ENCODE measurements at regions not wholly inside any gene's neighbourhood (a gene's known extent, or its start where the extent isn't known, plus 50 kb on each side); places are given as distances from the start of the nearest gene placed in this dataset.

GRCh38 chr2:108074946-108075345 lies 88.6 kb downstream of the SLC5A7 start:
- H3K9ac ChIP-seq (ENCODE audit: low read length), result no peak overlapping the region
- TF ChIP-seq EZH2phosphoT487 (IDR thresholded peaks at IDR 0.05; ENCODE audit: low read depth), result no peak
- no peak for TF ChIP-seq CTCF (IDR thresholded peaks at IDR 0.05; ENCODE audit: low read depth, low read length)
- H3K36me3 ChIP-seq (replicated peaks; ENCODE audit: low read depth, low read length), result no peaks in the 10 kb centered on the region
- no peaks in the 10 kb centered on the region for H4K20me1 ChIP-seq (ENCODE audit: insufficient read depth, low read length)
- no peaks in the 10 kb centered on the region for H3K4me1 ChIP-seq (ENCODE audit: low read length)
- H3K9me3 ChIP-seq (ENCODE audit: insufficient read depth, low read length), result no peaks in the 10 kb centered on the region
- H3K4me2 ChIP-seq (ENCODE audit: low read length), result no peak overlapping the region
- H3K79me2 ChIP-seq (ENCODE audit: low read length), result no peaks in the 10 kb centered on the region
- H2AFZ ChIP-seq (ENCODE audit: low read depth, low read length), result no peak overlapping the region
- H3K4me3 ChIP-seq (ENCODE audit: low read length), result no peak overlapping the region
- H3K27ac ChIP-seq (ENCODE audit: low read length), result no peak overlapping the region
- no peaks in the 10 kb centered on the region for H3K27me3 ChIP-seq (ENCODE audit: low read depth, low read length)

- no peaks in the 10 kb centered on the region for H3K27me3 ChIP-seq (ENCODE audit: low read depth, low read length)
- TF ChIP-seq CTCF (IDR thresholded peaks at IDR 0.05; ENCODE audit: low read depth, low read length), result no peak
- no peak for TF ChIP-seq EZH2phosphoT487 (IDR thresholded peaks at IDR 0.05; ENCODE audit: low read depth)
These were observed 90.2 kb downstream of the SLC5A7 start for GRCh38 chr2:108076527-108076926.

DNA sequence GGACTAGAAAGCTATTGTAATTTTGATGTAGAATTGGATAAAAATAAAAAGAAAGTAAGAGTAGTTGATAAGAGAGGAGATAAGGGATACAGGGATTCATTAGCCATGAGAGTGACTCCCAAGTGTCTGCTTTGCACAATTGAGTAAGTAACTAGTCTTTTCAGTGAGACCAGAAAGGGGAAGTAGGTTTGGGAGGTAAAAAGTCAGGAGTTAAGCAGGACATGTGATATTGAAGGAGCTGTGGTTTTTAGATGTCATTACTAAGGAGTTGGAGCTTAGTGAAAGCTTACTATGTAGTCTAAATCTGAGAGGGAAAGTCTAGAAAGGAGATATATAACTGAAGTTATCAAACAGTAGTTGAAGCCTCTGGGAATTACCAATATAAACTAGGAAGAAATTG lies 93.4 kb downstream of the SLC5A7 start:
- no peak overlapping the region for H3K4me2 ChIP-seq (ENCODE audit: low read length)
- H3K27me3 ChIP-seq (ENCODE audit: low read depth, low read length), result no peaks in the 10 kb centered on the region
- no peaks in the 10 kb centered on the region for H4K20me1 ChIP-seq (ENCODE audit: insufficient read depth, low read length)
- H3K4me1 ChIP-seq (ENCODE audit: low read length), result no peaks in the 10 kb centered on the region
- H3K27ac ChIP-seq (ENCODE audit: low read length), result no peak overlapping the region
- H3K36me3 ChIP-seq (replicated peaks; ENCODE audit: low read depth, low read length), result no peaks in the 10 kb centered on the region
- H3K9me3 ChIP-seq (ENCODE audit: insufficient read depth, low read length), result no peaks in the 10 kb centered on the region
- H3K79me2 ChIP-seq (ENCODE audit: low read length), result no peaks in the 10 kb centered on the region
- no peak overlapping the region for H3K9ac ChIP-seq (ENCODE audit: low read length)
- TF ChIP-seq EZH2phosphoT487 (IDR thresholded peaks at IDR 0.05; ENCODE audit: low read depth), result no peak
- TF ChIP-seq CTCF (IDR thresholded peaks at IDR 0.05; ENCODE audit: low read depth, low read length), result no peak
- no peak overlapping the region for H2AFZ ChIP-seq (ENCODE audit: low read depth, low read length)
- no peak overlapping the region for H3K4me3 ChIP-seq (ENCODE audit: low read length)

More at GRCh38 chr2:108076527-108076926, 90.2 kb downstream of the SLC5A7 start:
- H3K9me3 ChIP-seq (ENCODE audit: insufficient read depth, low read length), result no peaks in the 10 kb centered on the region
- H3K79me2 ChIP-seq (ENCODE audit: low read length), result no peaks in the 10 kb centered on the region
- no peak overlapping the region for H3K9ac ChIP-seq (ENCODE audit: low read length)
- H3K4me1 ChIP-seq (ENCODE audit: low read length), result no peaks in the 10 kb centered on the region
- no peak overlapping the region for H3K4me2 ChIP-seq (ENCODE audit: low read length)
- no peaks in the 10 kb centered on the region for H4K20me1 ChIP-seq (ENCODE audit: insufficient read depth, low read length)
- H3K36me3 ChIP-seq (replicated peaks; ENCODE audit: low read depth, low read length), result no peaks in the 10 kb centered on the region
- H2AFZ ChIP-seq (ENCODE audit: low read depth, low read length), result no peak overlapping the region
- H3K27ac ChIP-seq (ENCODE audit: low read length), result no peak overlapping the region
- H3K4me3 ChIP-seq (ENCODE audit: low read length), result no peak overlapping the region

DNA sequence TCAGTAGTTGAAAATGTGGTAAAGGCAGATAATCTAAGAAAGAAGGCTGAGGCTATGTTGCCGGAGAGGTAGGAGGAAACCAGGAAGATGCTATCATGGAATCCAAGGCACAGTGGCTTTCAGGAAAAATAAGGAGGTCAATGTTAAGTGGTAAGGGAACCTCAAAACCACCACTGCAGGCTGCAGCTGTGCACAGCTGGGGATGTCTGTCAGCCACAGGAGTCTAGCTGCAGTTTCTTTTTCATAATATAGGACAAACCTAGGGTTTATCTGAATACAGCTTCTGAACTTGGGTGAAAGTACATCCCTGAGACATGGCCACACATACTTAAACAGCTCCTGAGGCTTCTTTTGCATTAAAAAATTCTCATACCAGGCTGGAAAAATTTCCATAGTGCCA lies 93.9 kb downstream of the SLC5A7 start:
- Histone ChIP-seq H3K36me3 (replicated peaks; ENCODE audit: low read depth, low read length) (no peaks in the 10 kb centered on the region), H3K9ac (ENCODE audit: low read length) (no peak overlapping the region), H3K4me1 (ENCODE audit: low read length) (no peaks in the 10 kb centered on the region), H3K9me3 (ENCODE audit: insufficient read depth, low read length) (no peaks in the 10 kb centered on the region), H3K79me2 (ENCODE audit: low read length) (no peaks in the 10 kb centered on the region), H3K4me3 (ENCODE audit: low read length) (no peak overlapping the region), H2AFZ (ENCODE audit: low read depth, low read length) (no peak overlapping the region), H3K4me2 (ENCODE audit: low read length) (no peak overlapping the region), H3K27ac (ENCODE audit: low read length) (no peak overlapping the region), H3K27me3 (ENCODE audit: low read depth, low read length) (no peaks in the 10 kb centered on the region), H4K20me1 (ENCODE audit: insufficient read depth, low read length) (no peaks in the 10 kb centered on the region)
- TF ChIP-seq CTCF (IDR thresholded peaks at IDR 0.05; ENCODE audit: low read depth, low read length) (no peak), EZH2phosphoT487 (IDR thresholded peaks at IDR 0.05; ENCODE audit: low read depth) (no peak)
